Stimulated activated CD4-positive, alpha-beta T cell treated with anti-CD3 and anti-CD28 coated beads, Interleukin-4, amount 100 ng/mL, for 48 hours (primary cell): ENCODE measurements at regions not wholly inside any gene's neighbourhood (a gene's known extent, or its start where the extent isn't known, plus 50 kb on each side); places are given as distances from the start of the nearest gene placed in this dataset.
A peak's percentile ranks its signal among the peaks of the same experiment; 100 is the strongest.
"Not testable (repeated sequence)": the region's sequence is repeated elsewhere in the genome, so short reads cannot be mapped to it uniquely, and the experiment has no call there.

Experiments used
- DNase-seq, 2 donors: peaks; one replicate each; pipeline ENCODE4 v3.0.0-alpha.2; 2020; ENCODE audit warnings: low read depth in 2 of 2

DNA sequence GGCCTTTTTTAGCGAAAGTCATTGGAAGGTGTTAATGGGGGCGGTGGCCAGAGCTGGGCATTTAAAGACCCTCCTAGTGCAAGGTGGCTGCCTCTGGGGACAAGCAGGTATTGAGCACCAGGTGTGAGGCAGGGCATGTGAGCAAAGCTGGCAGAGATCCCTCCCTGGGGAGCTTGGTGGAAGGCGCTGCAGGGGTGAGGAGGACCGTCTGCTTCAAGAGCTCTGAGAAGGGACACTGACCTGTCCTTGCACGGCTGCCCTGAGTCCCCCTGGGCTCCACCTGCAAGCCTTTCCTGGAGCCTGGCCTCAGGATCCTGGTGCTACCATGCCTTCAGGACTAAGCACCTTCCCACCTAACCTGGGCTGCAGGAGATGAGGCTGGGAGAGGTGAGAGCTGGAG is 127.0 kb upstream of the CIBAR2 start:
- DNase-seq = no peak

DNA sequence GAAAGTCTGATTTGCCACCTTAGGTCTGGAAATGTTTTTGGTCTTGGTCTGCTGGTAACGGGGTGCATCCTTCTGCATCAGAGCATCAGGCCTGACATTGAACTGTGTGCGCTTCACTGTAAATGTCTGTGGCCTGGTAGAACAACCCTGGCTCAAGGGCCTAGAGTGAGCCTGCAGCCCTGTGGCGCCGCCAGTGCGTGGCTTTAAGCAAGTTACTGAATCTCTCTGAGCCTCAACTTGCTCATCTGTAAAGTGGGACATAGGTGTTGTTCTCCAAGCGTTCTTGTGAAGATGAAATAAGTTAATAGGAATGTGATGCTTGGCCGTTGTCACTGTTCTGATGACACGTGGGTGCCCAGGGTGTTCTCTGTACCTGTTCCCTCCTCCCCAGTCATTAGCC is 127.6 kb upstream of the CIBAR2 start:
- no peak for DNase-seq

DNA sequence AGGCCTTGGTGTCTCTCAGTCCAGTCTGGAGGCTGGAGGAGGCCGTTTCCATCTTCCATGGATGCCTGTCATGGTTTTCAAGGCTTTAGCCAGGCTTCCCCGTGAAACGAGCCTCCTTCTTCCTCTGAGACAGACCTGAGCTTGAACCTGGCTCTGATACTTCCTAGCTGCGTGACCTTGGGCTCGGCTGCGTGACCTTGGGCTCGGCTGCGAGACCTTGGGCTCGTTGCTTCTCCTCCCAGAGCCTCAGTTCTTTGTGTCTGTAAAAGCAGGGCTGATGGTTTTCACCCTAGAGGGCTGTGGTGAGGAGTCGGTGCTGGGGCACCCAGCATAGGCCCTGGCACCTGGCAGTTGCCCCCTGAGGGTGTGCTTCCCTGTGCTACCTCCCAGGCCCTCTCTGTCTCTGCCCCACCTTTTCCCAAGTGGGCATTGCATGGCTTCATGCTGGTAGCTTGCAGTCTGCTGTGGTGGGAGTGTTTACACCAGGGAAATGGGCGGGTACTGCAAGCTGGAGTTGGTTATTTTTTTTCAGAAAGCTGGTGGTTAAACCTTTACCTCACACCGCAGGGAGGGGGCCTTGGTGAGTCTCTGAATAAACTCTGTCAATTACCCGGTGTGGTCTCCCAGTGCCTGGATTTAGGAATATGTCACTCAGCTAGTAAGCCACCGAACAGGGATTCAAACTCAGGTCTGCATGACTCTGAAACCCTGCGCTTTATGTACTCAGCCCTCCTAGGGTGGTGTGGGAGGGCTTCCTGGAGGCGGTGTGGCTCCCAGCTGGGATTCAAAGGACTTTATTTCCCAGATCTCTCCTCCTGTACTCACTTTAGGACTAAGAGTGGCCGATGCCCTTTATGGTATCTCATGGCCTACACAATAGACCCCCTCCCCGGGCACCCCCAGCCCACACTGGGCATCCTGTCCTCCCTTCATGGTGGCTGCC is 129.0 kb upstream of the CIBAR2 start:
- DNase-seq = no peak

DNA sequence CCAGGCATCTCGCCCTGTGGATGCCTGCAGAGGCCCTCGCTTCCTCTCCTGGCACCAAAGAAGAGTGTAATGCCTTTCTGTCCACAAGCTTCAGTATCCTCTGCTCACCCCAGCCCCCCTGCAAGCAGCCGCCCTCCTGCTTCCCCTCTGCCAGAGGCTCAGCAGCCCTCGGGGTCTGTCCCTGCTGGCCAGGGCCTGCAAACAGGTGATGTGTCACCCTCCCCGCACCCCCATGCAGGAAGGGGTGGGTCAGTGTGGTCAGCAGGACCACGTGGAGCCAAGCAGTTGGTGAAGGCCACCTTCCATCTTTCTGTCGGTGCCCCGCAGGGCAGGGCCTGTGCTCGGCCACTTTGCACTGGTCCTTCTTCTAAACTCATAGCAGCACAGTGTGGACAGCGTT is 129.9 kb upstream of the CIBAR2 start:
- DNase-seq = no peak

DNA sequence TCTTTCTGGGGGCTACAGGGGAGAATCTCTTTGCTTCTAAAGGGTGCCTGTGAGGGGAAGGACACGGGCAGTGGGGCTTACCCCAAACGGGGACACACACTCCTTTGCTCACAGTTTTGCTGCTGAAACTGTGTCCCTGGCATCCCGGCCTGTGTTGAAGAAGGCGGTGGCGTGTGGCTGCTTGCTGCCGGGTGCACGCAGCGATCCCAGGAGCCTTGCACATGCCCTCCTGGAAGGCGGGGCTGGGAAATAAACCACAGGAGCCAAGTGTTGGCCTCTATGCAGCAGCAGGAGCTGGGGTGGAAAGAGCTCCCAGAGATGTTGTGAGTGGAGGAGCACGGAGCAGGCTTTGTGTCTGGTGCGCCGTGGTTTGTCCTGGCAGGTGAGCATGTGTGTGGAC is 131.0 kb upstream of the CIBAR2 start:
- no peak for DNase-seq

DNA sequence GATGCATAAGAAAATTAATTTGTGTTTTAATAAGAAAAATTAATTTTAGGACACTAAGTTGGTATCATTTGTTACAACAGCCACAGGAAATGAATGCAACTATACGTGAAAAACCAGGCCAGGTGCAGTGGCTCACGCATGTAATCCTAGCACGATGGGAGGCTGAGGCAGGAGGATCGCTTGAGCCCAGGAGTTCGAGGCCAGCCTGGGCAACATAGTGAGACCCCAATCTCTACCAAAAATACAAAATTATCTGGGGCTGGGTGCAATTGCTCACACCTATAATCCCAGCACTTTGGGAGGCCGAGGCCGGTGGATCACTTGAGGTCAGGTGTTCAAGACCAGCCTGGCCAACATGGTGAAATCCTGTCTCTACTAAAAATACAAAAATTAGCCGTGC is 132.2 kb upstream of the CIBAR2 start:
- not testable (repeated sequence) for DNase-seq

DNA sequence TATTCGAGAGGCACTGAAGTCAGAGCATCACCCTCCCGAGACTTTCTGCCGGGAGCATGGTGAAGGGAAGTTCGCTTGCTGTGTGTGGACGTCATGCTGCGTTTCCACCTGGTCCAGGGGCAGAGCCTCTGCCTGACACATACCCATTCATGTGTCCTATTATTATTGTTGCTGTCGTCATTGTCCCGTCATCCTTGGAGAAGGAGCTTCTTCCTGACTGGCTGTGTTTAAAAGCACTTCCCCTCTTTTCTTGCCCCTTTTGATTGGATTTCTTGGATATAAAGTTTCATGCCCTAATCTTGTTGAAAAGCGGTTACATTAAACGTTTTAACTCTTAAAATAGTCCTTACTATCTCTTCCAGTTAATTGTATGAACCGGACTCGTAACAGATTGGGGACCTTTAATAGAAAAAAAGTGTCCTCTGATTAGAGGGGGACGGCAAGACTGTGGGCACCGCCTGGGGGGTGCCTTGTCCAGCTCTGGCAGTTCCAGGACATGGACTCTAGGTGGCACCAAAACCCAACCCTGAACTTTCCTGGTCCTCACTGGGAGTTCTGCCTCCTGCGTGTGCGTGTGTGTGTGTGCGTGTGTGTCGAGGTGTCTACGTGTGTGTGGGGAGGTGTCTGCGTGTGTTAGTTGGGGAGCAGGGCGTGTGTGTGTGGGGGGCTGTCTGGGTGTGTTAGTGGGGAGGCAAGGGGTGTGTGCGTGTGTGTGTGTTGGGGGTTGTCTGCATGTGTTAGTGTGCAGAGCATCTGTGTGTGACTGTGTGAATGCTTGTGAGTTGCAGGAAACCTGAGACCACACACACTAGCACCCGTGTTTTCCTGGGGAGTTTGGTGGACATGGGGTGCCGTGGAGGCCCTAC is 133.3 kb upstream of the CIBAR2 start:
- peak; percentile 14 to 36 for DNase-seq

DNA sequence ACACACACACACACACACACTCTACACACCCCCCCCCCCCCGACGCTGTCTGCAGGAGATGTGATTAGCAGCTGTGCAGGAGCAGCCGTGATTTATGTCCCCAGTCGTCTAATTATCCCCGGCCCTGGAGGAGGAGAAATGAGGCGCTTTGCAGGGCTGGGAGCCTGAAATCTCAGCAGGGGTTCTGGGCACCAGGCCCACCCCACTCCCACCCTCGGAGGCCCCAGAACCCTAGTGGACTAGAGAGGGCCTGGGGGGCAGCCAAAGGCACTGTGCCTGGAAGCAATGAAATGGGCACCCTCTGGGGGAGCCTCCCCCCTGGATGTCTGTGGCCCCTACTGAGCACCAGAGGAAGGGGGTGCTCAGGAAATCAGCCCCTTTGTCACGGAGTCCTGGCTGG is 134.2 kb upstream of the CIBAR2 start:
- DNase-seq = no peak

DNA sequence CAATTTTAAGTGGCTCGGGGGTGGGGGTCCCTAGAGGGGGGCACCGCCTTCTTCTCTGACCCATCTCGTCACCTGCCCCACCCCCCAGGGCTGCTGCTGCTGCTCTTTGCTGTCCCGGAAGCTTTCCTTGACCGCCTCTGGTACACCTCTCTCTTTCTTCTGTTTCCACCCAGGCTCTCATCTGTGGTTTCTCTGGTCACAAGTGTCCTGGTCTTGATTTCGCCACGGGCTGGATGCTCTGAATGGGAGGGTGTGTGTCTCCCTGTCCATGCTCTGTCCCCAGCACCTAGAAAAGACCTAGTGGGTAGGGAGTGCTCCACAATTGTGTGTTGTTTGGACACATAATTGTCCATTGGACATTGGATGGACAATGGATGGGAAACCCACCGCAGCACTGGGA is 134.7 kb upstream of the CIBAR2 start:
- DNase-seq = no peak

DNA sequence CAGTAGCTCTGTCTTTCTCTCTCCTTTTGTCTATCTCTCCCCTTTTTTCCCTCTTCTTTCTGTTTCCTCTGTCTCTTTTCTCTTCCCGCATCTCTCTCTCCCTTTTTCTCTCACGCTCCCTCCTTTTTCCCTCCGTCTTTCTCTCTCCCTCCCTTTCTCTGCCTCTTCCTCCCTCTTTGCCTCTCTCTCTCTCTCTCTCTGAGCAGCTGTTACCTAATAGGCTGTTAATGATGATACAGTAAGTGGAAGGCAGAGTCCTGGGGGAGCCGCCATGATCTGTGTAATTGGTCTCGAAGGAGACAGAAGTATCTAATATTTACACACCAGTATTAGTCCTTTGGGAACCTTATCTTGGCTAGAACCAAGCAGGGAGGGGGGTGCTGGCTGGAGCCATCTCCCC is 136.1 kb upstream of the CIBAR2 start:
- no peak for DNase-seq

DNA sequence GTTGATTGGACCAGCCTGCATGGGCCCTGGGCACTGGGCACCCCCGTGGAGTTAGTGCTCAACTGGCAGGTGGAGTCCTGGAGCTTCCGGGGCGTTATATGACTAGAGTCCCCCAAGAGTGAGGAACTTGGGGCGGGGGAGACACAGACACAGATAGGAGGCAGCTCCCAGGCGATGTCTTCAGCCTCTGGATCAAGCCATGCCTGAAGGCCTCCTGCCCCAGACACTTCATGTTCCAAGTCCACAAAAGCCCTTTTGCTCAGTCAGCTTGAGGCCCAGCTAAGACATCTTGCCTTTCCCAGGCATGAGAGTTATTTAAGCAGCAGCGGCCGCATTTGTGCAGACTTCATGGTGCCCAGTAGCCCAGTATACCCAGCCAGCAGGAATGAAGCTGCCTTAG is 136.6 kb upstream of the CIBAR2 start:
- no peak for DNase-seq

DNA sequence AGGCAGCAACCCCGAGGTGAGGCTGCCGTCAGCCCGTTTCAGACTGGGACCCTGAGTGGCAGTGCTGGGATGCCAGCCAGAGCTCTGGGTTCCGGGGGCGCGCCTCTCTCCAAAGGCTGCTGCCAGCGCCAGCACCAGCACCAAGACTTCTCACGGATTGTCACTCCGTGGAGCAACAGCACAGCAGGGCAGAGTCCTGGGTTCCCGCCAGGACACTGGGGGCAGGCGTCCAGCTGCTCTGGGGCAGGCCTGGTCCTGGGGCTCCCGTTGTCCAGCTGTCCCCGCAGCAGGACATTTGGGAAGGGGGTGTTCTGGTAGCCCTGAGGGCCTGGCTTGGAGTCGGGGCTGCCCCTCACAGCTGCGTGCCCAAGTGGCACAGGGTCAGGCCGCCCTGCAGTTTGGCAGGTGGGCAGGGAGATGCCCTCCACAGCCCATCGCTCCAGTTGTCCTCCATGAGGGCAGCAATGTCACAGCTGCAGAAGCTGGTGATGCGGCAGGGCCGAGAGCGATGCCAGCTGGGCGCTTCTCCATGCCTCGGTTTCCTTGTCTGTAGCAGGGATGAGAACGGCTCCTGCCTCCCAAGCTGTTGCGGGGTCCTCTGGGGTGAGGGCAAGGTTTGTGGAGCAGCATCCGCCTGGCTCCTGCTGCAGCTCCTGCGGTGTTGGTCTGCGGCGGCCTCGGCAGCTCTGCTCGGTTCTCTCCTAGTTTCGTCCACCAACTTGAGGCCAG is 137.3 kb upstream of the CIBAR2 start:
- no peak for DNase-seq

DNA sequence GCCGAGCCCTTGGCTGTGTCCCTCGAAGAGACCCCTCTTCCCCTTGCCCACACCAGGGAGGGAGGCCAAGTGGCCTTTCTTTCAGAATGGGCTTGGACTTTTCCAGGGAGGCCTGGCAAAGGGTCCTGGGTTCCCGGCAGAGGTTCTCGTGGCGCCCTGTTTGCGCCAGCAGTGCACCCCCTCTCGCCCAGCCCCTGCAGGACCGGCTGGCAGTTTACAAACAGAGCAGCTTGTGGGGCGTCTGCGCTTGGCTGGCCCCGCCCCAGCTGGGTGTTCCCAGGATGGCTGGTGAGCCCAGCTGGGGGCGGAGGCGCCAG is 137.8 kb upstream of the CIBAR2 start:
- no peak for DNase-seq

DNA sequence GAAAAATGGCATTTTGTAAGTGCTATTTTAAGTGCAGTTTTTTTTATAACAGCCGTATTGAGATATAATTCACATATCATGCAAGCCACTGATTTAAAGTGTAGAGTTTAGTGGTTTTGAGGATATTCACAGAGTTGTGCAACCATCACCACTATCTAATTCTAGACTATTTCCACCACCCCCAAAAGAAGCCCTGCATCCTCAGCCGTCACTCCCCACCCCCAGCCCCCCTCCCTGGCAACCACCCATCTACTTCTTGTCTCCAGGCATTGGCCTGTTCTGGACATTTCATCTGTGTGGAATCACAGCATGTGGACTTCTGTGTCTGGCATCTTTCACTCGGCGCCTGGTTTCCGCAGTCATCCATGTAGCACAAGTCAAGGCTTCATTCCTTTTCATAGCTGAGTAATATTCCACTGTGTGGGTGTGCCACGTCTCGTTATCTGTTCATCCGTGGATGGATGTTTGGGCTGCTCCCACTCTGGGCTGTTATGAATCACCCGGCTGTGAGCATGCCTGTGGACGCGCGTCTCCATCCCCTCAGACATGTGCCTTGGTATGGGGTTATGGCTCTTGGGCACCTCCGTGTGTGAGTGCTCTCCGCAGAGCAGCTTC is 138.4 kb upstream of the CIBAR2 start:
- no peak for DNase-seq

DNA sequence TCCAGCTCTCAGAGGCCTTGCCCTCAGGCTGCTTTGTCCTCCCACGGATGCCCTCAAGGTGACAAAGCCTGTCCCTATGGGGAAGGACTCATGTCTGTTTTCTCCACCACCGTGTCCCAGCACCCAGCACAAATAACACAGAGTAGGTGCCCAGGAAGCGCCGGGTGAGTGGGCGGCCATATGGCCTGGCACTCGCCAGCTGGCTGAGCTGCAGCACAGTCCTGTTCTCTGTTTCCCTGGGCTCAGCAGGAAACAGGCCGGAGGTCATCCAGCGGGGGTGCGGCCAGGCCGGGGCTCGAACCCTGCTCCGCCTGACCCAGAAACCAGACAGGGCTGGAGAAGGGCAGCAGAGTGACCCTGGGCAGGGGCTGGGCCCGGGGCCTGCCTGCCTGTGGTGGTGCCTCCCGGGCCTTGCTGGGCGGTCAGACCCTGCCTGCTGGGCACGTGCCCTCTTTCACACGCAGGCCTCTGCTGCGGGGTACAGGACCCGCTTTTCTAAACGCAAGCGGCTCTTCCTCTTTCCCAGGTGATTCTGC is 139.0 kb upstream of the CIBAR2 start:
- DNase-seq = no peak

DNA sequence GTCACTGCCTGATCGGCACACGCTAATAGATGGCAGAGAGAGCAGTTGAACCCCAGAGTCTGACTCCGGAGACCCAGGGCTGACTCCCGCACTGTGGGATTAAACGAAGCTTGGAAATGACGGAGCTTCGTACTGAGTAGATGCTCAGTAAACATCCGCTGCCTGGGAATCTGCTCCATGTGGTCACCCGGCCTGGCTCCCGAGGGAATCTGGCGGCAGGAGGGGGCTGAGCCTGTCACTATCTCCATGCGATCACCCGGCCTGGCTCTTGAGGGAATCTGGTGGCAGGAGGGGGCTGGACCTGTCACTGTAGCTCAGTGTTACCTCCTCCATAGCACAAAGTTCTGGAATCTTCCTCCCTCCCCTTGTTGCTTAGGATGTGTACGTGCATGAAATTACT is 139.7 kb upstream of the CIBAR2 start:
- DNase-seq = no peak

DNA sequence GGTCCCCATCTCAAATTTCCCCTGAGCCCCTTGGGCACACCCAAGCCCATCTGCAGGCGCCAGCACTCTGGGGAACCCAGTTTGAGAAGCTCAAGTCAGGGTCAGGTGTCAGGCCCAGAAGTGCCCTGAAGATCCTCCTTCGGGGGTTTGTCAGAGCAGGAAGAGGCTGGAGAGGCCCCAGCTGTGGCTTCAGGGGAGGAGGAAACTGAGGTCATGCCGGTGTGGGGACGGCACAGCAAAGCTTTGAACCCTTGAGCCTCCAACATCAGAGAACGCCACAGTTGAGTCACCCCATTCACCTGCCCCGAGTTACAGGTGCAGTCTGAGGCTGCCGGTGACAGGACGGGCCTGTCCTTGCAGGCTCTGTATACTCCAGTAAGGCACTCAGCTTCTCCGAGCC is 140.2 kb upstream of the CIBAR2 start:
- DNase-seq = no peak

DNA sequence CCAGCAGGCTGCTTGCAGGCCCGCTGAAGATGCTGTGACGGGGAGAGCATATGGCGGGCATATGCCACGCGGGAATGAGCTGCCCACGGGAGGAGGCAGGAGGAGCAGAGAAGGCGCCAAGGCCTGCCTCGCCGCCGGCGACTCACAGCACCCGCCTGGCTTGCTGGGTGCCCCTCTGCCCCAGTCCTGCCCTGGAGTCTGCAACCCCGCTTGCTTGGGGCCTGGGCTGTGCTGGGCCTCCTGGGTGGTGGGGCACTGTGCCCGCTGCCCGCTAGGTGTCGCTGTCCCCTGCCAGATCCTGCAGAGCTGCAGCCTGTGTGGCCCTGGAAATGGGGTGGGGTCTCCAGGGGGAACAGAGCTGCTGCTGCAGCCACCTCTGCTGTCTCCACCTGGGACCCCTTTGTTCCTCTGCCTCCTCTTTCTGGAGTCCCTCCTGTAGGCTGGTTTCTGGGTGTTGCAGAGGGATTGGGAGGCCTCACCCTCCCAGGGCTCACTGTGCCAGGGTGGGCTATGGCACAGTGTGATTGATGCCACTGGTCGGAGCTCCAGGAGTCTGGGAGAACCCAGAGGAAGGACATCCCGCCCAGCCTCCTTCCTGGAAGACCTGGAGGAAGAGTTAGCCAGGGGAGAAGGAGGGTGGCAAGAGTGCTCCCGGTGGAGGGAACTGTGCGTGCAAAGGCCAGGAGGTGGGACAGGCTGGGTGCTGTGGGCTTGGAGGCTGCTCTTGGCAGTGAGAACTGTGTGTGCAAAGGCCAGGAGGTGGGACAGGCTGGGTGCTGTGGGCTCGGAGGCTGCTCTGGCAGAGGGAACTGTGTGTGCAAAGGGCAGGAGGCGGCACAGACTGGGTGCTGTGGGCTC is 141.0 kb upstream of the CIBAR2 start:
- DNase-seq = peak; percentile 45 to 71

DNA sequence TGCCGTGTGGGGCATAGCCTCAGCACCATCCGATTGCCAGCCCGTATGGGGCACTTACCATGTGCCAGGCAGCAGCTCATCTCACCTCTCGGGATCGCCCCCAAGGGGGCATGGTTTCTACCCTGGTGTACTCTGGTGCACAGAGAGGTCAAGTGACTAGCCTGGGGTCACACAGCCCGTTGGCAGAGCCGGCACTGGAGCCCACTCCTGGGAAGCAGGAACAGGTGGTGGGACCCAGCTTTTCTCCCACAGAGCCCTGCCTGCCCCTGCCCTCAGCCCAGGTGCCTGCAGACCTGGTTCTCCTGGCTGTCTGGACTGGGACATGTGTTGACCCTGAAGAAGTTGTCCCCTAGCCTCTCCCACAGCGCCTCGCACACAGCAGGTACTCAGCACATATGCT is 141.8 kb upstream of the CIBAR2 start:
- no peak for DNase-seq

DNA sequence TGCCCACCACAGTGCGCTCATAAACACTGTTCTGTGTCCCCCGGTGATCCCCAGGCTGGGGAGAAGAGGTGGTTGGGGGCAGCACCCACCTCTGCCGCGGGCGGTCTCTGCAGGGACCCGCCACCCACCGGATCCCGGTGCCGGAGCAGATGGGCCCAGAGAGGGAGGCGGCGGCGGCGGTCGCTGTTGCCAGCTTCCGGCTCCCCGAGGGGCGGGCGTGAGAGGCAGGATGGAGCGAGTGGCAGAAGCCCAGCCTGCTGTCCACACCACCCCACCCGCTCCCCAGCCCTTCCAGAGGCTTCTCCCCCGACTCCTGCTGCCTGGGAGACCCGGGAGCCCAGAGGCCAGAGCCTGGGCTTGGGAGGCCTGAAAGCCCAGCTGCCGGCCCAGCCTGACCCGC is 142.6 kb upstream of the CIBAR2 start:
- DNase-seq = no peak

DNA sequence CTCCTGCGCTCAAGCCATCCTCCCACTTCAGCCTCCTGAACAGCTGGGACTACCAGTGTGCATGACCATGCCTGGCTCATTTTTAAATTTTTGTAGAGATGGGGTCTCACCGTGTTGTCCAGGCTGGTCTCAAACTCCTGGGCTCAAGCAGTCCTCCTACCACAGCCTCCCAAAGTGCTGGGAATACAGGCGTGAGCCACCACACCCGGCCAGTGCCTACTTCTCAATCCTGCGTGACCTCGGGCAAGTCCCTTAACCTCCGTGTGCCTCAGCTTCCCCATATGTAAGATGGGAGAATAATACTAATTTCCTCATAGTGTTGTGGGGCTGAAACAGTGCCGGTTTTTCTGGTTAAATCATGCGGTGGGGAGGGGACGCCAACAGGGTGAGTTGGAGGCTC is 143.5 kb upstream of the CIBAR2 start:
- DNase-seq = no peak
